Loucy (cell line): ENCODE measurements at regions not wholly inside any gene's neighbourhood (a gene's known extent, or its start where the extent isn't known, plus 50 kb on each side); places are given as distances from the start of the nearest gene placed in this dataset.
A peak's percentile ranks its signal among the peaks of the same experiment; 100 is the strongest.

Experiments used
- H2AFZ ChIP-seq: fragments of 200-600 bp; sonication (generic); 2 replicates; pipeline ENCODE4 v1.6.0; 2016; ENCODE audit warnings: antibody characterized with exemption, mild to moderate bottlenecking, low read length, moderate library complexity
- H3F3A ChIP-seq: fragments of 200-600 bp; 2 replicates; pipeline ENCODE4 v1.6.0; 2016; ENCODE audit warnings: antibody characterized with exemption, low read depth, mild to moderate bottlenecking
- H3K27me3 ChIP-seq: fragments of 200-600 bp; sonication (generic); 2 replicates; pipeline ENCODE4 v1.6.1; 2014; ENCODE audit warnings: low read length, mild to moderate bottlenecking; ENCODE audit not compliant: insufficient read depth, poor library complexity, severe bottlenecking
- H3K36me3 ChIP-seq: fragments of 200-600 bp; sonication (generic); 2 replicates; pipeline ENCODE4 v1.6.1; 2016; ENCODE audit warnings: low read length; ENCODE audit not compliant: insufficient read depth
- H3K4me1 ChIP-seq: fragments of 200-600 bp; sonication (generic); 2 replicates; pipeline ENCODE4 v1.5.1; 2014; ENCODE audit warnings: low read length, mild to moderate bottlenecking; ENCODE audit not compliant: insufficient read depth, poor library complexity, severe bottlenecking
- H3K4me2 ChIP-seq: fragments of 200-600 bp; sonication (generic); 2 replicates; pipeline ENCODE4 v1.6.0; 2014; ENCODE audit warnings: antibody characterized with exemption, low read length, low read depth, mild to moderate bottlenecking; ENCODE audit not compliant: poor library complexity, severe bottlenecking
- H3K4me3 ChIP-seq: fragments of 200-600 bp; sonication (generic); 2 replicates; pipeline ENCODE4 v1.5.1; 2014; ENCODE audit warnings: low read length, mild to moderate bottlenecking, mixed read lengths; ENCODE audit not compliant: poor library complexity, severe bottlenecking
- H3K79me2 ChIP-seq: fragments of 200-600 bp; sonication (generic); 2 replicates; pipeline ENCODE4 v1.6.1; 2014; ENCODE audit warnings: low read length; ENCODE audit not compliant: insufficient read depth
- H3K9ac ChIP-seq: fragments of 200-600 bp; sonication (generic); 2 replicates; pipeline ENCODE4 v1.6.0; 2014; ENCODE audit warnings: mild to moderate bottlenecking, low read depth, low read length, moderate library complexity; ENCODE audit not compliant: poor library complexity, severe bottlenecking
- H3K9me2 ChIP-seq: fragments of 200-600 bp; sonication (generic); replicated peaks from 2 replicates; pipeline ENCODE4 v1.6.1; 2016; ENCODE audit warnings: low read depth, low read length, mixed read lengths
- H3K9me3 ChIP-seq: fragments of 200-600 bp; sonication (generic); 2 replicates; pipeline ENCODE4 v1.6.1; 2014; ENCODE audit warnings: mild to moderate bottlenecking, antibody characterized with exemption, low read length, low read depth; ENCODE audit not compliant: insufficient read depth
- H4K20me1 ChIP-seq: fragments of 200-600 bp; sonication (generic); 2 replicates; pipeline ENCODE4 v1.6.0; 2014; ENCODE audit warnings: antibody characterized with exemption, low read length, mild to moderate bottlenecking; ENCODE audit not compliant: insufficient read depth, poor library complexity, severe bottlenecking
- EZH2phosphoT487 ChIP-seq: fragments of 200-600 bp; IDR thresholded peaks from 2 replicates; pipeline ENCODE4 v1.6.1; 2018; ENCODE audit warnings: antibody characterized with exemption, mild to moderate bottlenecking, moderate library complexity, borderline replicate concordance
- TF ChIP-seq, protein P1 (sequence below): fragments of 200-600 bp; sonication (generic); conservative IDR thresholded peaks from 2 replicates; pipeline ENCODE4 v1.5.1; 2014; ENCODE audit warnings: mild to moderate bottlenecking, antibody characterized with exemption, low read length

- H3K79me2 ChIP-seq: no peaks in the 10 kb centered on the region
- H3K27me3 ChIP-seq: no peaks in the 10 kb centered on the region
- H3K9me3 ChIP-seq: peaks cover 4% of the 10 kb centered on the region; the same call in 1 of the 2 replicates
- H3F3A ChIP-seq: peaks cover 3% of the 10 kb centered on the region; the same call in 1 of the 2 replicates
- H3K9ac ChIP-seq: no peak overlapping the region
- TF ChIP-seq, protein P1, sequence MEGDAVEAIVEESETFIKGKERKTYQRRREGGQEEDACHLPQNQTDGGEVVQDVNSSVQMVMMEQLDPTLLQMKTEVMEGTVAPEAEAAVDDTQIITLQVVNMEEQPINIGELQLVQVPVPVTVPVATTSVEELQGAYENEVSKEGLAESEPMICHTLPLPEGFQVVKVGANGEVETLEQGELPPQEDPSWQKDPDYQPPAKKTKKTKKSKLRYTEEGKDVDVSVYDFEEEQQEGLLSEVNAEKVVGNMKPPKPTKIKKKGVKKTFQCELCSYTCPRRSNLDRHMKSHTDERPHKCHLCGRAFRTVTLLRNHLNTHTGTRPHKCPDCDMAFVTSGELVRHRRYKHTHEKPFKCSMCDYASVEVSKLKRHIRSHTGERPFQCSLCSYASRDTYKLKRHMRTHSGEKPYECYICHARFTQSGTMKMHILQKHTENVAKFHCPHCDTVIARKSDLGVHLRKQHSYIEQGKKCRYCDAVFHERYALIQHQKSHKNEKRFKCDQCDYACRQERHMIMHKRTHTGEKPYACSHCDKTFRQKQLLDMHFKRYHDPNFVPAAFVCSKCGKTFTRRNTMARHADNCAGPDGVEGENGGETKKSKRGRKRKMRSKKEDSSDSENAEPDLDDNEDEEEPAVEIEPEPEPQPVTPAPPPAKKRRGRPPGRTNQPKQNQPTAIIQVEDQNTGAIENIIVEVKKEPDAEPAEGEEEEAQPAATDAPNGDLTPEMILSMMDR: no peak
- no peak for TF ChIP-seq EZH2phosphoT487
- no peak overlapping the region for H2AFZ ChIP-seq
- no peak overlapping the region for H3K4me3 ChIP-seq
- peaks cover 39% of the 10 kb centered on the region for H3K4me1 ChIP-seq
- H4K20me1 ChIP-seq: no peaks in the 10 kb centered on the region
- H3K4me2 ChIP-seq: no peak overlapping the region
- no peaks in the 10 kb centered on the region for H3K9me2 ChIP-seq
- no peaks in the 10 kb centered on the region for H3K36me3 ChIP-seq
These were observed 190.1 kb downstream of the UACA start for GRCh38 chr15:70573121-70573850.

DNA sequence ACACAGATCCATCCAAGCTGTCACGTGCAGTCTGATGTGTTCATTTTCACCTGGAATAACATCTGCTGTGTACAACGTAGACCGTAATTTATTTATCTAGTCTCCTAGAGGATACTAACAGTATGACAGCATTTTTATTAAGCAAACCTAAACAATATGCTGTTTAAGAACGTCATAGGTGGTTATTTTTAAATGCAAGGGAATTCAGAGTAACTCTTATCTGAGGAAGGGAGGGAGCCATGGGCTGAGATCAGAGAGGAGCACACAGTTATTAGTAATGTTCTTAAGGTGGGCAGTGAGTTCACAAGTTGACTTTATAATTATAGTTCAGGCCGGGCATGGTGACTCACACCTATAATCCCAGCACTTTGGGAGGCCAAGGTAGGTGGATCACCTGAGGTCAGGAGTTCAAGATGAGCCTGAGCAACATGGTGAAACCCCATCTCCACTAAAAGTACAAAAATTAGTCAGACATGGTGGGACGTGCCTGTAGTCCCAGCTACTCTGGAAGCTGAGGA, 193.6 kb downstream of the UACA start:
- Histone ChIP-seq H4K20me1 (no peaks in the 10 kb centered on the region), H3K27me3 (no peaks in the 10 kb centered on the region), H2AFZ (no peak overlapping the region), H3K9ac (peak overlapping the region; percentile 7), H3F3A (no peaks in the 10 kb centered on the region), H3K9me3 (peaks cover 4% of the 10 kb centered on the region; the same call in 1 of the 2 replicates), H3K4me1 (peaks cover 27% of the 10 kb centered on the region), H3K4me2 (no peak overlapping the region), H3K79me2 (no peaks in the 10 kb centered on the region), H3K36me3 (no peaks in the 10 kb centered on the region), H3K4me3 (no peak overlapping the region), H3K9me2 (no peaks in the 10 kb centered on the region)
- no peak for TF ChIP-seq EZH2phosphoT487
- TF ChIP-seq, protein P1: no peak

GRCh38 chr15:70569091-70569713, 194.2 kb downstream of the UACA start:
- H3K79me2 ChIP-seq: no peaks in the 10 kb centered on the region
- no peak for TF ChIP-seq EZH2phosphoT487
- TF ChIP-seq, protein P1: peak; percentile 96
- no peaks in the 10 kb centered on the region for H3K27me3 ChIP-seq
- peaks cover 4% of the 10 kb centered on the region; the same call in 1 of the 2 replicates for H3K9me3 ChIP-seq
- H3K9me2 ChIP-seq: no peaks in the 10 kb centered on the region
- H4K20me1 ChIP-seq: no peaks in the 10 kb centered on the region
- H2AFZ ChIP-seq: 0 out of 2 replicates have a peak overlapping the region, but pooled peaks have one; percentile 7
- H3K4me3 ChIP-seq: no peak overlapping the region
- peak overlapping the region; percentile 7 for H3K9ac ChIP-seq
- no peaks in the 10 kb centered on the region for H3F3A ChIP-seq
- H3K4me1 ChIP-seq: peaks cover 27% of the 10 kb centered on the region
- no peak overlapping the region for H3K4me2 ChIP-seq
- H3K36me3 ChIP-seq: no peaks in the 10 kb centered on the region
